ENCODE measurements at regions not wholly inside any gene's neighbourhood (a gene's known extent, or its start where the extent isn't known, plus 50 kb on each side); places are given as distances from the start of the nearest gene placed in this dataset.
A peak's percentile ranks its signal among the peaks of the same experiment; 100 is the strongest.

DNA sequence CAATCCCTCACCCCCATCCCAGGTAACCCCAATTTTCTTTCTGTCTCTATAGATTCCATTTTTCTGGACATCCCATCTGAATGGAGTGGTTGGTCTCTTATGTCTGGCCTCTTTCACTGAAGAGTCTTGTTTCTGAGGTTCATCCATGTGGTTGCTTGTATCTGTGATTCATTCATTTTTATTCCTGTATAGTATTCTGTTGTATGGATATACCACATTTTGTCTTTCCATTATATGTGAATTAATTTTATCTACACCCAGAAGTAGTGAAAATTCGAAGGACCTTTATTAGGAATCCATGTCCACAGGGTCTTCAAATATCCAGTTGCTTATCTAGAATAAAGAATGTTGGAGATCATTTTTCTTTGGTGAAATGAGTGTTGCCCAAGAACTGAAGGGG lies 207.6 kb upstream of the MSX2 start:
- TF ChIP-seq, protein P1, sequence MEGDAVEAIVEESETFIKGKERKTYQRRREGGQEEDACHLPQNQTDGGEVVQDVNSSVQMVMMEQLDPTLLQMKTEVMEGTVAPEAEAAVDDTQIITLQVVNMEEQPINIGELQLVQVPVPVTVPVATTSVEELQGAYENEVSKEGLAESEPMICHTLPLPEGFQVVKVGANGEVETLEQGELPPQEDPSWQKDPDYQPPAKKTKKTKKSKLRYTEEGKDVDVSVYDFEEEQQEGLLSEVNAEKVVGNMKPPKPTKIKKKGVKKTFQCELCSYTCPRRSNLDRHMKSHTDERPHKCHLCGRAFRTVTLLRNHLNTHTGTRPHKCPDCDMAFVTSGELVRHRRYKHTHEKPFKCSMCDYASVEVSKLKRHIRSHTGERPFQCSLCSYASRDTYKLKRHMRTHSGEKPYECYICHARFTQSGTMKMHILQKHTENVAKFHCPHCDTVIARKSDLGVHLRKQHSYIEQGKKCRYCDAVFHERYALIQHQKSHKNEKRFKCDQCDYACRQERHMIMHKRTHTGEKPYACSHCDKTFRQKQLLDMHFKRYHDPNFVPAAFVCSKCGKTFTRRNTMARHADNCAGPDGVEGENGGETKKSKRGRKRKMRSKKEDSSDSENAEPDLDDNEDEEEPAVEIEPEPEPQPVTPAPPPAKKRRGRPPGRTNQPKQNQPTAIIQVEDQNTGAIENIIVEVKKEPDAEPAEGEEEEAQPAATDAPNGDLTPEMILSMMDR (IDR thresholded peaks at IDR 0.05; ENCODE audit: low read depth, low read length, missing control alignments): no peak
- DNase-seq (ENCODE audit: extremely low read depth, low read depth): no peak
- no peak overlapping the region for H3K4me3 ChIP-seq (replicated peaks; ENCODE audit: low read depth, low read length)

DNA sequence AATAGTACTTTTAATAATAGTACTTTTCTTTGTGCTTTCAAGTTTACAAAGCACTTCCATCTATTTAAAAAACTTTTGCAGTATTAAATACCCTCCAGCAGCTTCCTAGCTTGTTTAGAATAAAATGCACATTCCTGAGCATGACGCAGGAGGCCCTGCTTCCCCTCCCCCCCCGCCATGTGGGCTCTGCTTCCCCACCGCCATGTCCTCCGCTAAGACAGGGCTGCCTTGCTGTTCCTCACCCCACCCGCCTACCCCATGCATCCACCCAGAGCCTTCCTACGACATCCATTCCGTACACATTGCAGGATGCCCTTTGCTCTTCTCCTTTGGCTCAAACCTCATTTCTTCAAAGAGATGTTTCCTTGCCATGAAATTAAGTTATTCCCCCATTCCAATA lies 205.9 kb upstream of the MSX2 start:
- no peak overlapping the region for H3K4me3 ChIP-seq (replicated peaks; ENCODE audit: low read depth, low read length)
- TF ChIP-seq, protein P1 (IDR thresholded peaks at IDR 0.05; ENCODE audit: low read depth, low read length, missing control alignments): no peak
- DNase-seq (ENCODE audit: extremely low read depth, low read depth): no peak

DNA sequence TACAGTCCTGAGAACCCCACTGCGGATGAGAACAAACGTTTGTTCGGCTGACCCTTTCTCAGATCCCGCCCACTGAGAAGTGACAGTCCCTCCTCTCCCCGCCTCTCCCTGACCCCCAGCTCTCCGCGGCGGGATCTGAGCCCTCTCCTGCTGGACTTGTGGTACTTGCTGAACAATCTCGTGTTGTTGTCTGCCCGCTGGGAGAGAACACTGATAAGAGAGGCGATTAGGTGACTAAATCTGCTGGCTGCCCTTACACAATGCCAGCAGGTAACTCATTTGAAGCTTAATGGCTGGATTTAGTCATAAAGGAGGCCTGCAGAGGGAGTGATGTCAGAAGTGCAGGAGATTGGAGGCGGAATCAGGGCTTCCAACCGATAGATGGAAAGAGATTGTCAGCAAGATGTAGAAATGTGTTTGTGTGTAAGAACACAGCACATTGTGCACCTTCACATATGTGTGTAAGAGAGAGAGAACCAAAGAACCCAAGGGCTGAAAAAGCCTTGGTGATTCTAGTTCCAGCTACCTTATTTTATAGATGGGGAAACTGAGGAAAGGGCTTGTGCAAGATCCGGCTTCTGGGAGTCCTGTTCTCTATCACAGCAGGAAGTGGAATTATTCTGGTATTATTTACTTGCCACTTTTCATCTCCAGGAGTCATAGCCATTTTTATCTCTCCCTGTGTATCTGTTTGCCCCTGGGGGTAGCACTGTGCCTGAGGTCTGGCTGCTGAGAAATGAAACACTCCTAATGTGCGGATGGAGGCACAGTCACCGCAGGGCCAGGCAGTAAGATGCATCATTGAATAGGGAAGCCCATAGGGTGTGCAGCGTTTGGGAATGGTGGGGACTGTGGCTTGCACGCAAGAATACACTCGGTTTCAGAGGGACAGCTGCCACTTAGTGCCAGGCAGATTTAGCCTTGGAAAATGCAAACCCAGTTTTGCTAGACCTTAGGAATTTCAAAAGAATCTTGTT lies 203.7 kb upstream of the MSX2 start:
- H3K4me3 ChIP-seq (replicated peaks; ENCODE audit: low read depth, low read length): no peak overlapping the region
- DNase-seq (ENCODE audit: extremely low read depth, low read depth): no peak
- TF ChIP-seq, protein P1 (IDR thresholded peaks at IDR 0.05; ENCODE audit: low read depth, low read length, missing control alignments): no peak

DNA sequence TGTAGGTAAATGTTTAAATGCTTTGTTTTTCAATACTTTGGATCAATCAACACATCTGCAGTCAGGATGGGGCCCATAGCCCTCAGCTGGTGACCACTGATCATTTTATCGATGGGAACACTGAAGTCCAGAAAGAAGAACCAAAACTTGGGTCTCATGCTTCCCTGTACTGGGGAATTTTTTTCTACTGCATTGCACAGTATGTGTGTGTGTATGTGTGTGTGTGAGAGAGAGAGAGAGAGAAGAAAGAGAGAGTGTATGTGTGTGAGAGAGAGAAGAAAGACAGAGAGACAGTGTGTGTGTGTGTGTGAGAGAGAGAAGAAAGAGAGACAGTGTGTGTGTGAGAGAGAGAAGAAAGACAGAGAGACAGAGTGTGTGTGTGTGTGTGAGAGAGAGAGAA lies 202.9 kb upstream of the MSX2 start:
- DNase-seq (ENCODE audit: extremely low read depth, low read depth): no peak
- TF ChIP-seq, protein P1 (IDR thresholded peaks at IDR 0.05; ENCODE audit: low read depth, low read length, missing control alignments): no peak
- no peak overlapping the region for H3K4me3 ChIP-seq (replicated peaks; ENCODE audit: low read depth, low read length)

GRCh38 chr5:174522480-174523260 lies 201.7 kb upstream of the MSX2 start:
- DNase-seq (ENCODE audit: extremely low read depth, low read depth): no peak
- no peak overlapping the region for H3K4me3 ChIP-seq (replicated peaks; ENCODE audit: low read depth, low read length)
- TF ChIP-seq, protein P1 (IDR thresholded peaks at IDR 0.05; ENCODE audit: low read depth, low read length, missing control alignments): no peak

GRCh38 chr5:174523311-174524071 lies 200.9 kb upstream of the MSX2 start:
- no peak overlapping the region for H3K4me3 ChIP-seq (replicated peaks; ENCODE audit: low read depth, low read length)
- TF ChIP-seq, protein P1 (IDR thresholded peaks at IDR 0.05; ENCODE audit: low read depth, low read length, missing control alignments): peak; percentile 26
- no peak for DNase-seq (ENCODE audit: extremely low read depth, low read depth)

Data from HFF-Myc (cell line).